ENCODE measurements at regions not wholly inside any gene's neighbourhood (a gene's known extent, or its start where the extent isn't known, plus 50 kb on each side); places are given as distances from the start of the nearest gene placed in this dataset.

- Mint-ChIP-seq H3K4me3 (no peak overlapping the region), H3K4me1 (peaks cover 12% of the 10 kb centered on the region), H3K27ac (no peak overlapping the region), H3K27me3 (no peaks in the 10 kb centered on the region), H3K9me3 (no peaks in the 10 kb centered on the region), H3K36me3 (ENCODE audit: low read depth) (no peaks in the 10 kb centered on the region)
- intact Hi-C loops (cut with micrococcal nuclease) = no loop called here
- ChIA-PET POLR2A (no interaction called here), CTCF (no interaction called here)
- DNase-seq (no peak), ATAC-seq (ENCODE audit: low read depth) (no peak)
- no peak for TF ChIP-seq CTCF (IDR thresholded peaks at IDR 0.05)
These were observed 174.3 kb upstream of the DUSP10 start for GRCh38 chr1:221916176-221916575.

- ATAC-seq (ENCODE audit: low read depth) (no peak), DNase-seq (no peak)
- TF ChIP-seq CTCF (IDR thresholded peaks at IDR 0.05) = no peak
- Mint-ChIP-seq H3K27ac (no peak overlapping the region), H3K4me3 (no peak overlapping the region), H3K9me3 (no peaks in the 10 kb centered on the region), H3K4me1 (peaks cover 16% of the 10 kb centered on the region), H3K27me3 (no peaks in the 10 kb centered on the region), H3K36me3 (ENCODE audit: low read depth) (no peaks in the 10 kb centered on the region)
- ChIA-PET POLR2A (no interaction called here), CTCF (no interaction called here)
- intact Hi-C loops (cut with micrococcal nuclease) = no loop called here
These were observed 173.9 kb upstream of the DUSP10 start for GRCh38 chr1:221915764-221916163.

GRCh38 chr1:221913351-221913892, 171.5 kb upstream of the DUSP10 start:
- DNase-seq (no peak), ATAC-seq (ENCODE audit: low read depth) (no peak)
- intact Hi-C loops (cut with micrococcal nuclease) = loop anchor here (2.0 kb wide), 1 partner anchor 17 kb away; no protein-coding TSS in a partner anchor
- Mint-ChIP-seq H3K4me3 (no peak overlapping the region), H3K27me3 (no peaks in the 10 kb centered on the region), H3K36me3 (ENCODE audit: low read depth) (no peaks in the 10 kb centered on the region), H3K4me1 (peaks cover 16% of the 10 kb centered on the region), H3K9me3 (no peaks in the 10 kb centered on the region), H3K27ac (no peak overlapping the region)
- TF ChIP-seq CTCF (IDR thresholded peaks at IDR 0.05) = no peak
- ChIA-PET POLR2A (interaction anchor here (0.6 kb wide), 1 partner anchor 81 kb away, joined by 3 read pairs; no protein-coding TSS in a partner anchor), CTCF (no interaction called here)

- POLR2A ChIA-PET = no interaction called here
- no peak for TF ChIP-seq CTCF (IDR thresholded peaks at IDR 0.05)
- intact Hi-C loops (cut with micrococcal nuclease) = loop anchor here (2.0 kb wide), 1 partner anchor 15 kb away; no protein-coding TSS in a partner anchor
- Mint-ChIP-seq H3K9me3 (no peaks in the 10 kb centered on the region), H3K27me3 (no peaks in the 10 kb centered on the region), H3K4me3 (no peak overlapping the region), H3K27ac (no peak overlapping the region), H3K36me3 (ENCODE audit: low read depth) (no peaks in the 10 kb centered on the region), H3K4me1 (peaks cover 16% of the 10 kb centered on the region)
- DNase-seq (no peak), ATAC-seq (ENCODE audit: low read depth) (no peak)
- CTCF ChIA-PET = no interaction called here
These were observed 170.3 kb upstream of the DUSP10 start for GRCh38 chr1:221912230-221912629.

- no peak for TF ChIP-seq CTCF (IDR thresholded peaks at IDR 0.05)
- no peak overlapping the region for H3K27ac Mint-ChIP-seq
- POLR2A ChIA-PET = no interaction called here
- CTCF ChIA-PET = no interaction called here
- no peak overlapping the region for H3K4me3 Mint-ChIP-seq
- no peaks in the 10 kb centered on the region for H3K27me3 Mint-ChIP-seq
- ATAC-seq (ENCODE audit: low read depth) (peak; percentile 45), DNase-seq (no peak)
- peaks cover 16% of the 10 kb centered on the region for H3K4me1 Mint-ChIP-seq
- intact Hi-C loops (cut with micrococcal nuclease) = loop anchor here (2.0 kb wide), 1 partner anchor 15 kb away; no protein-coding TSS in a partner anchor
- H3K36me3 Mint-ChIP-seq (ENCODE audit: low read depth) = no peaks in the 10 kb centered on the region
- H3K9me3 Mint-ChIP-seq = no peaks in the 10 kb centered on the region
These were observed 169.8 kb upstream of the DUSP10 start for GRCh38 chr1:221911714-221912113.
